SJSA1 (cell line): ENCODE measurements at regions not wholly inside any gene's neighbourhood (a gene's known extent, or its start where the extent isn't known, plus 50 kb on each side); places are given as distances from the start of the nearest gene placed in this dataset.
"Not testable (repeated sequence)": the region's sequence is repeated elsewhere in the genome, so short reads cannot be mapped to it uniquely, and the experiment has no call there.

Experiments used
- DNase-seq, 2 experiments: peaks; one replicate each; pipeline ENCODE4 v3.0.0-alpha.2; 2015 to 2020; ENCODE audit warnings: low spot score in 2 of 2, low read depth in 1 of 2
- H3K27ac ChIP-seq: fragments of 250-450 bp; sonication (Bioruptor Pico); 2 replicates; pipeline ENCODE4 v1.5.1; 2020; ENCODE audit warnings: mild to moderate bottlenecking, moderate library complexity
- H3K27me3 ChIP-seq: fragments of 250-450 bp; sonication (Bioruptor Pico); replicated peaks from 2 replicates; pipeline ENCODE4 v1.5.1; 2020; ENCODE audit warnings: mild to moderate bottlenecking, moderate library complexity
- H3K36me3 ChIP-seq: fragments of 250-450 bp; sonication (Bioruptor Pico); 2 replicates; pipeline ENCODE4 v1.5.1; 2020; ENCODE audit warnings: mild to moderate bottlenecking
- H3K4me1 ChIP-seq: fragments of 250-450 bp; sonication (Bioruptor Pico); replicated peaks from 2 replicates; pipeline ENCODE4 v1.6.1; 2021; ENCODE audit warnings: mild to moderate bottlenecking
- H3K4me3 ChIP-seq: fragments of 250-450 bp; sonication (Bioruptor Pico); 2 replicates; pipeline ENCODE4 v1.5.1; 2020; ENCODE audit warnings: mild to moderate bottlenecking
- H3K9me3 ChIP-seq: fragments of 250-450 bp; sonication (Bioruptor Pico); replicated peaks from 2 replicates; pipeline ENCODE4 v1.5.1; 2020; ENCODE audit warnings: mild to moderate bottlenecking

GRCh38 chr5:145470396-145470979, 364.7 kb downstream of the PRELID2 start:
- Histone ChIP-seq H3K4me3 (no peak overlapping the region), H3K9me3 (no peaks in the 10 kb centered on the region), H3K27ac (no peak overlapping the region), H3K36me3 (no peaks in the 10 kb centered on the region), H3K4me1 (no peaks in the 10 kb centered on the region), H3K27me3 (no peaks in the 10 kb centered on the region)
- DNase-seq, result no peak

GRCh38 chr5:145467446-145467845, 367.7 kb downstream of the PRELID2 start:
- Histone ChIP-seq H3K4me3 (no peak overlapping the region), H3K9me3 (no peaks in the 10 kb centered on the region; the same call in 1 of the 2 replicates), H3K27ac (no peak overlapping the region), H3K4me1 (no peaks in the 10 kb centered on the region), H3K27me3 (no peaks in the 10 kb centered on the region), H3K36me3 (no peaks in the 10 kb centered on the region)
- DNase-seq, result no peak

GRCh38 chr5:145466533-145466932, 368.6 kb downstream of the PRELID2 start:
- Histone ChIP-seq H3K27me3 (no peaks in the 10 kb centered on the region), H3K27ac (no peak overlapping the region), H3K9me3 (no peaks in the 10 kb centered on the region; the same call in 1 of the 2 replicates), H3K4me3 (no peak overlapping the region), H3K36me3 (no peaks in the 10 kb centered on the region), H3K4me1 (no peaks in the 10 kb centered on the region)
- no peak for DNase-seq

- H3K4me3 ChIP-seq, result no peak overlapping the region
- H3K27me3 ChIP-seq, result no peaks in the 10 kb centered on the region
- H3K9me3 ChIP-seq, result no peaks in the 10 kb centered on the region; the same call in 1 of the 2 replicates
- H3K36me3 ChIP-seq, result no peaks in the 10 kb centered on the region
- no peaks in the 10 kb centered on the region for H3K4me1 ChIP-seq
- DNase-seq, result no peak
- H3K27ac ChIP-seq, result no peak overlapping the region
Observed at GRCh38 chr5:145465474-145466263, 369.5 kb downstream of the PRELID2 start.

- no peaks in the 10 kb centered on the region for H3K27me3 ChIP-seq
- no peak overlapping the region for H3K4me3 ChIP-seq
- no peaks in the 10 kb centered on the region for H3K36me3 ChIP-seq
- no peak overlapping the region for H3K27ac ChIP-seq
- DNase-seq, result no peak
- H3K9me3 ChIP-seq, result no peaks in the 10 kb centered on the region; the same call in 1 of the 2 replicates
- no peaks in the 10 kb centered on the region for H3K4me1 ChIP-seq
Observed at GRCh38 chr5:145464171-145464570, 371.0 kb downstream of the PRELID2 start.

- DNase-seq, result no peak
- Histone ChIP-seq H3K36me3 (no peaks in the 10 kb centered on the region), H3K27ac (no peak overlapping the region), H3K4me3 (no peak overlapping the region), H3K4me1 (no peaks in the 10 kb centered on the region), H3K9me3 (no peaks in the 10 kb centered on the region; the same call in 1 of the 2 replicates), H3K27me3 (no peaks in the 10 kb centered on the region)
Observed at GRCh38 chr5:145463634-145464033, 371.5 kb downstream of the PRELID2 start.

GRCh38 chr5:145462525-145462924, 372.6 kb downstream of the PRELID2 start:
- Histone ChIP-seq H3K27me3 (no peaks in the 10 kb centered on the region), H3K27ac (no peak overlapping the region), H3K4me1 (no peaks in the 10 kb centered on the region), H3K36me3 (no peaks in the 10 kb centered on the region), H3K4me3 (no peak overlapping the region), H3K9me3 (no peaks in the 10 kb centered on the region; the same call in 1 of the 2 replicates)
- no peak for DNase-seq

- Histone ChIP-seq H3K27ac (no peak overlapping the region), H3K4me1 (no peaks in the 10 kb centered on the region), H3K36me3 (no peaks in the 10 kb centered on the region), H3K27me3 (no peaks in the 10 kb centered on the region), H3K9me3 (peaks cover 11% of the 10 kb centered on the region; the same call in 1 of the 2 replicates), H3K4me3 (no peak overlapping the region)
- no peak for DNase-seq
Observed at GRCh38 chr5:145450286-145450885, 384.8 kb downstream of the PRELID2 start.

- DNase-seq, result no peak
- no peak overlapping the region for H3K4me3 ChIP-seq
Observed at GRCh38 chr5:145449794-145450193, 385.3 kb downstream of the PRELID2 start.

GRCh38 chr5:145446875-145447274, 388.3 kb downstream of the PRELID2 start:
- H3K27ac ChIP-seq, H3K27me3 ChIP-seq, H3K4me3 ChIP-seq, DNase-seq, H3K4me1 ChIP-seq, H3K36me3 ChIP-seq: not testable (repeated sequence)
- H3K9me3 ChIP-seq, result peaks cover 11% of the 10 kb centered on the region; the same call in 1 of the 2 replicates

More at GRCh38 chr5:145449794-145450193, 385.3 kb downstream of the PRELID2 start:
- H3K36me3 ChIP-seq, result no peaks in the 10 kb centered on the region
- no peaks in the 10 kb centered on the region for H3K27me3 ChIP-seq
- H3K9me3 ChIP-seq, result peaks cover 11% of the 10 kb centered on the region; the same call in 1 of the 2 replicates
- H3K4me1 ChIP-seq, result no peaks in the 10 kb centered on the region
- H3K27ac ChIP-seq, result no peak overlapping the region

- H3K4me3 ChIP-seq, result no peak overlapping the region
- no peak overlapping the region for H3K27ac ChIP-seq
- H3K27me3 ChIP-seq, result no peaks in the 10 kb centered on the region
- H3K36me3 ChIP-seq, result no peaks in the 10 kb centered on the region
- peaks cover 11% of the 10 kb centered on the region; the same call in 1 of the 2 replicates for H3K9me3 ChIP-seq
- DNase-seq, result no peak
- no peaks in the 10 kb centered on the region for H3K4me1 ChIP-seq
Observed at GRCh38 chr5:145446412-145446811, 388.7 kb downstream of the PRELID2 start.

GRCh38 chr5:145445027-145445426, 390.1 kb downstream of the PRELID2 start:
- H3K27ac ChIP-seq, result no peak overlapping the region
- H3K4me3 ChIP-seq, result no peak overlapping the region
- peaks cover 7% of the 10 kb centered on the region; the same call in 1 of the 2 replicates for H3K9me3 ChIP-seq
- no peak for DNase-seq
- no peaks in the 10 kb centered on the region for H3K27me3 ChIP-seq
- H3K36me3 ChIP-seq, result no peaks in the 10 kb centered on the region
- H3K4me1 ChIP-seq, result no peaks in the 10 kb centered on the region

GRCh38 chr5:145443964-145444363, 391.2 kb downstream of the PRELID2 start:
- no peaks in the 10 kb centered on the region for H3K4me1 ChIP-seq
- no peak overlapping the region for H3K4me3 ChIP-seq
- H3K9me3 ChIP-seq, result peaks cover 5% of the 10 kb centered on the region; the same call in 1 of the 2 replicates
- H3K27ac ChIP-seq, result no peak overlapping the region
- no peaks in the 10 kb centered on the region for H3K36me3 ChIP-seq
- no peaks in the 10 kb centered on the region for H3K27me3 ChIP-seq
- DNase-seq, result no peak

GRCh38 chr5:145443366-145443765, 391.8 kb downstream of the PRELID2 start:
- H3K9me3 ChIP-seq, result peaks cover 3% of the 10 kb centered on the region; the same call in 1 of the 2 replicates
- H3K4me3 ChIP-seq, result no peak overlapping the region
- H3K27ac ChIP-seq, result no peak overlapping the region
- no peaks in the 10 kb centered on the region for H3K27me3 ChIP-seq
- H3K4me1 ChIP-seq, result no peaks in the 10 kb centered on the region
- no peak for DNase-seq
- no peaks in the 10 kb centered on the region for H3K36me3 ChIP-seq
